Fibroblast of pulmonary artery (primary cell): ENCODE measurements at regions not wholly inside any gene's neighbourhood (a gene's known extent, or its start where the extent isn't known, plus 50 kb on each side); places are given as distances from the start of the nearest gene placed in this dataset.

ENCODE experiments used
- DNase-seq: peaks from one replicate; pipeline ENCODE4 v3.0.0-alpha.2; 2010; ENCODE audit warnings: low read depth
- H3K4me3 ChIP-seq: replicated peaks from 2 replicates; pipeline ENCODE4 v1.5.1; 2011; ENCODE audit warnings: low read depth, mild to moderate bottlenecking, control low read depth, low read length, moderate library complexity
- TF ChIP-seq, protein P1 (sequence below): IDR thresholded peaks from 2 replicates; pipeline ENCODE4 v1.5.1; 2011; ENCODE audit warnings: mild to moderate bottlenecking, control low read depth, low read length, inconsistent platforms; ENCODE audit errors: missing control alignments

DNA sequence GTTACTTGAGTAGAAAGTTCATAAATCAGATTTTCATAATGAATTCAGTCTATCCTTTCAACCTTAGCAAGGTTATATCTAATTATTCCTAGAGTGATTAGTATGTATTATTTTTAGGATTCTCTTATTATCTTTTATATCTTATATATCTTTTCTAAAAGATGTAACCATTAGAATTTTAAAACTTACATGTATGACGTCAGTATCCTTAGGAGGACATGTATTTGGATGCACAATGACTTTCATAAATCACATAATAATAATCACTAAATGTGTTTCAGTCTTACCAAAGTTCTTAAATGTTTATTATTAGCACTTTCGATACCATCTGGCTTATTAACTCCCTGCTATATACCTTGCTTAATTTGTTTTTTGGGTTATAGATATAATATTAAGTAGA is 1400.5 kb upstream of the IGFBP7 start:
- H3K4me3 ChIP-seq = no peak overlapping the region
- TF ChIP-seq, protein P1, sequence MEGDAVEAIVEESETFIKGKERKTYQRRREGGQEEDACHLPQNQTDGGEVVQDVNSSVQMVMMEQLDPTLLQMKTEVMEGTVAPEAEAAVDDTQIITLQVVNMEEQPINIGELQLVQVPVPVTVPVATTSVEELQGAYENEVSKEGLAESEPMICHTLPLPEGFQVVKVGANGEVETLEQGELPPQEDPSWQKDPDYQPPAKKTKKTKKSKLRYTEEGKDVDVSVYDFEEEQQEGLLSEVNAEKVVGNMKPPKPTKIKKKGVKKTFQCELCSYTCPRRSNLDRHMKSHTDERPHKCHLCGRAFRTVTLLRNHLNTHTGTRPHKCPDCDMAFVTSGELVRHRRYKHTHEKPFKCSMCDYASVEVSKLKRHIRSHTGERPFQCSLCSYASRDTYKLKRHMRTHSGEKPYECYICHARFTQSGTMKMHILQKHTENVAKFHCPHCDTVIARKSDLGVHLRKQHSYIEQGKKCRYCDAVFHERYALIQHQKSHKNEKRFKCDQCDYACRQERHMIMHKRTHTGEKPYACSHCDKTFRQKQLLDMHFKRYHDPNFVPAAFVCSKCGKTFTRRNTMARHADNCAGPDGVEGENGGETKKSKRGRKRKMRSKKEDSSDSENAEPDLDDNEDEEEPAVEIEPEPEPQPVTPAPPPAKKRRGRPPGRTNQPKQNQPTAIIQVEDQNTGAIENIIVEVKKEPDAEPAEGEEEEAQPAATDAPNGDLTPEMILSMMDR = no peak
- DNase-seq = no peak

DNA sequence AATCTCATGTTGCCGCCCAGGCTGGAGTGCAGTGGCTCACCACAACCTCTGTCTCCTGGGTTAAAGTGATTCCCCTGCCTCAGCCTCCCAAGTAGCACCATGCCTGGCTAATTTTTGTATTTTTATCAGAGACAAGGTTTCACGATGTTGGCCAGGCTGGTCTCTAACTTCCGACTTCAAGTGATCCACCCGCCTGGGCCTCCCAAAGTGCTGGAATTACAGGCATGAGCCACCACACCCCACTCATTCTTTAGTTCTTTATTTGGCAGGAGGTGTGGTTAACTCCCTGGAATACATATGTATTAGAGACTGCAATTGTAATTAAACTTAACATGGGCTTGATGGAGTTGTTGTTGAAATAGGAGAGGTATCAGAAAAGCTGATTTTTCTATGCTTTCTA is 1396.9 kb upstream of the IGFBP7 start:
- no peak overlapping the region for H3K4me3 ChIP-seq
- DNase-seq = no peak

DNA sequence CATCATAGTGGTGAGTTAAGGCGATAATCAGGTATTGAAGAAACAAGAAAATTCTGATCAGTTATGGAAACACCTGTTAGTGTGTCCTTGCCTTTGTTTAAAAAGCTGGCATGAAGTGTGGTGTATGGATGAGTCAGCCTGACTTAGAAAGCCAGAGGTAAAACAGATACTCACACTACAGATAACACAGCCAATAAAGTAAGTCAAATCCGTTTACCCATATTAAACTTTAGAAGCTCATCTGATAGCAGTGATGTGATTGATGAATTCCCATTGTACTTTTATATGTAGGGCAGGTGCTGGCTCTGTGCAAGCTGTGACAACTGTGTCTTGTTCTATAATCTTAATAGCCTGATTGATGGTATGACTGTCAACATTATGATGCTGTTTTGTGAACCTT is 1392.7 kb upstream of the IGFBP7 start:
- TF ChIP-seq, protein P1 = no peak
- H3K4me3 ChIP-seq = no peak overlapping the region
- DNase-seq = no peak

More for the DNA sequence above, 1396.9 kb upstream of the IGFBP7 start:
- TF ChIP-seq, protein P1 = no peak

DNA sequence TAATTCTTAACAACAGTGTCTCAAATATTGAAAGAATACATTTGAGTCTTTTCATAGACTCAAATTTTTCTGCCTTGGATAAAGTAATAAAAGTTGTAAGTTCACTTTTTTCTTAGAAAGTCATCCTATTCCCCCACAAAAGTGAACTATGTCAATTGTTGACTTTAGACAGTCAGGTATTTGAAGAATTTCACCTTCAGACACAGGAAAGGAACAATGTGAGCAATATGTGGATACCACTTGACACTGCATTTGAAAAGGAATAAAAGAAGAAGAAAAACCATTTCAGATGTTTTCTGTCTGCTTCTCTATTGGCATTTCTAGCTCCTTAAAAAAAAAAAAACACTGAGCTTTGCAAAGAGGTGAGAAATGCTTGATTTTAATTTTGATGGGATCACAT is 1389.0 kb upstream of the IGFBP7 start:
- TF ChIP-seq, protein P1 = no peak
- DNase-seq = no peak
- H3K4me3 ChIP-seq = no peak overlapping the region

DNA sequence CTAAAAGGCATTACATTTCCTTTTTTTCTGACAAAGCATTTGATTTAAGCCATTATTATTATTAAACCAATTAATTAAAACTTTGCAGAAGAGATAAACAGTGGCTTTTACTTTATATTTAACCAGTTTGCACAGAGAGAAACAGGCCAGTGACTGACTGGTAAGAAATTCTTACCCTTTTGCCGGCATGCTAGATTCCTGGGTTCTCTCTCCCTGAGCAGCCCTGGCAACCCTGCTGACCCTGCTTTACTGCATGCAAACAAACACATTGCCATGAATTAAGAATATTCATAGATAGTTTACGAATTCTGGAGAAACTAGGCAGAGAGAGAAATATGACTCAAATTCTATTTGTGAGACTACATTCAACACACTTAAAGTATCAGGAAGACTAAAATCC is 1381.4 kb upstream of the IGFBP7 start:
- no peak overlapping the region for H3K4me3 ChIP-seq
- TF ChIP-seq, protein P1 = no peak
- no peak for DNase-seq

DNA sequence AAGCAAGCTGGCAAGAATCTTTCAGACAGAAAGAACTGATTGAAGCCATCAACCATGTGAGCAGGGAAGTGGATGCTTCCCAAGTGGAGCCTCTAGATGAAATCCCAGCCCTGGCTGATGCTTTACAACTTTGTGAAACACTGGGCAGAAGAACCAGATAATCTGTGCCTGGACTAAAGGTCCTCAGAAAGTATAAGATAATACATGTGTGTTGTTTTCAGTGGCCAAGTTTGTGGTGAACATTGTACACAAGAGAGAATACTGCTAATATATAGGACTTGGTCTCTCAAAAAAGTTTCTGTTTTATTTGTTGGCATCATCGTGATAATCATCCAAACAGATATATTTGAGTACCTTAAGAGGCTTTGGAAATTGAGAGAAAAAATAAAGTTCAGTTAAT is 1367.8 kb upstream of the IGFBP7 start:
- TF ChIP-seq, protein P1 = no peak
- DNase-seq = no peak
- H3K4me3 ChIP-seq = no peak overlapping the region

DNA sequence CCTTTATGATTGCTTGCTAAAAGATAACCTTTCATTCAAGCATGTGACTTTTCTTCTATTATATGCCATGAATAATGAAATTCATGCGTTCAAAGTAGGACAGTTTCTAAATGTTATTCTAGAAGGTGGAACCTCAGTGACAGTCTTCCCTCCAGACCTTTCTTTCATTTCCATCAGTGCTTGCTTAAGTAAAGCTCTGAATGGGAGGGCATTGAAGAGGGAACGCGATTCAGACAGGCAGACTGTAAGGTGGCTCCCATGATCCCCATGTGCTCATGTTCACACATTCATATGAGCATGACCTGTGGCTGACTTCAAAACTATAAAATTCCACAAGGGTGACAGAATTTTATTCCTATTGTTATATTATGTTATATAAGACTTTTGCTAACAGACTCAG is 1367.3 kb upstream of the IGFBP7 start:
- H3K4me3 ChIP-seq = no peak overlapping the region
- TF ChIP-seq, protein P1 = no peak
- DNase-seq = no peak
